ENCODE measurements at regions not wholly inside any gene's neighbourhood (a gene's known extent, or its start where the extent isn't known, plus 50 kb on each side); places are given as distances from the start of the nearest gene placed in this dataset.

GRCh38 chr21:16535626-16536025 lies 805.8 kb downstream of the USP25 start:
- Histone ChIP-seq H3K27me3 (no peaks in the 10 kb centered on the region), H3K4me3 (peak overlapping the region; percentile 45), H3K36me3 (no peaks in the 10 kb centered on the region), H3K4me1 (no peaks in the 10 kb centered on the region), H3K9me3 (no peaks in the 10 kb centered on the region), H3K27ac (peak overlapping the region; percentile 77)
- TF ChIP-seq, protein P1, sequence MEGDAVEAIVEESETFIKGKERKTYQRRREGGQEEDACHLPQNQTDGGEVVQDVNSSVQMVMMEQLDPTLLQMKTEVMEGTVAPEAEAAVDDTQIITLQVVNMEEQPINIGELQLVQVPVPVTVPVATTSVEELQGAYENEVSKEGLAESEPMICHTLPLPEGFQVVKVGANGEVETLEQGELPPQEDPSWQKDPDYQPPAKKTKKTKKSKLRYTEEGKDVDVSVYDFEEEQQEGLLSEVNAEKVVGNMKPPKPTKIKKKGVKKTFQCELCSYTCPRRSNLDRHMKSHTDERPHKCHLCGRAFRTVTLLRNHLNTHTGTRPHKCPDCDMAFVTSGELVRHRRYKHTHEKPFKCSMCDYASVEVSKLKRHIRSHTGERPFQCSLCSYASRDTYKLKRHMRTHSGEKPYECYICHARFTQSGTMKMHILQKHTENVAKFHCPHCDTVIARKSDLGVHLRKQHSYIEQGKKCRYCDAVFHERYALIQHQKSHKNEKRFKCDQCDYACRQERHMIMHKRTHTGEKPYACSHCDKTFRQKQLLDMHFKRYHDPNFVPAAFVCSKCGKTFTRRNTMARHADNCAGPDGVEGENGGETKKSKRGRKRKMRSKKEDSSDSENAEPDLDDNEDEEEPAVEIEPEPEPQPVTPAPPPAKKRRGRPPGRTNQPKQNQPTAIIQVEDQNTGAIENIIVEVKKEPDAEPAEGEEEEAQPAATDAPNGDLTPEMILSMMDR (IDR thresholded peaks at IDR 0.05): no peak
- no peak for ATAC-seq
- intact Hi-C loops (cut with DNase I): no loop called here
- no peak for DNase-seq

GRCh38 chr21:16536140-16536539 lies 806.4 kb downstream of the USP25 start:
- H3K27me3 ChIP-seq: no peaks in the 10 kb centered on the region
- DNase-seq (no peak), ATAC-seq (no peak)
- TF ChIP-seq, protein P1 (IDR thresholded peaks at IDR 0.05): no peak
- H3K4me1 ChIP-seq: no peaks in the 10 kb centered on the region
- H3K4me3 ChIP-seq: peak overlapping the region; percentile 45
- peak overlapping the region; percentile 77 for H3K27ac ChIP-seq
- H3K36me3 ChIP-seq: no peaks in the 10 kb centered on the region
- intact Hi-C loops (cut with DNase I): no loop called here
- no peaks in the 10 kb centered on the region for H3K9me3 ChIP-seq

- no peaks in the 10 kb centered on the region for H3K27me3 ChIP-seq
- DNase-seq (no peak), ATAC-seq (no peak)
- TF ChIP-seq, protein P1 (IDR thresholded peaks at IDR 0.05): no peak
- H3K4me3 ChIP-seq: peak overlapping the region; percentile 45
- H3K9me3 ChIP-seq: no peaks in the 10 kb centered on the region
- intact Hi-C loops (cut with DNase I): no loop called here
- H3K4me1 ChIP-seq: no peaks in the 10 kb centered on the region
- no peaks in the 10 kb centered on the region for H3K36me3 ChIP-seq
- peak overlapping the region; percentile 73 for H3K27ac ChIP-seq
Observed at GRCh38 chr21:16536643-16537434, 807.1 kb downstream of the USP25 start.

- peak overlapping the region; percentile 73 for H3K27ac ChIP-seq
- ATAC-seq: no peak
Observed at GRCh38 chr21:16537501-16537900, 807.7 kb downstream of the USP25 start.

DNA sequence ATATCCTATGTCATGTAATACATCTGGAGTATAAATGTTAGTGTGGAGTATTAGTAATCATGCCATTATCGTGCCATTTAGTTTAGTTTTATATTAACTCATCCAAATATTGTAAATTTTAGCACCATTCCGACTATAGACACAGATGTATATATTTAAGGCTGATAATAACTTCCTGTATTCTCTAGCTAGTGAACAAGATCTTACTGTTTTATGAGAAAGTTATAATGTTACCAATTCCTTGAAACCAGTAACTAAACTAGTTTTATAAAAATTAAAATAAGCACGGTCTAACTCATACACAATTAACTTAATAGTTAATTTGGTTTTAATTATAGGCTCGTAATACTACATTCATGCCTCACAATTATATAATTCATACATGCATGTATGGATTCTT lies 808.6 kb downstream of the USP25 start:
- ATAC-seq: no peak
- Histone ChIP-seq H3K36me3 (no peaks in the 10 kb centered on the region), H3K27me3 (no peaks in the 10 kb centered on the region), H3K4me3 (peak overlapping the region; percentile 45), H3K9me3 (no peaks in the 10 kb centered on the region), H3K27ac (no peak overlapping the region), H3K4me1 (no peaks in the 10 kb centered on the region)
- TF ChIP-seq, protein P1 (IDR thresholded peaks at IDR 0.05): no peak
- intact Hi-C loops (cut with DNase I): no loop called here
- DNase-seq: no peak

More at GRCh38 chr21:16537501-16537900, 807.7 kb downstream of the USP25 start:
- TF ChIP-seq, protein P1 (IDR thresholded peaks at IDR 0.05): no peak
- H3K36me3 ChIP-seq: no peaks in the 10 kb centered on the region
- H3K4me3 ChIP-seq: peak overlapping the region; percentile 45
- intact Hi-C loops (cut with DNase I): no loop called here
- no peaks in the 10 kb centered on the region for H3K4me1 ChIP-seq
- no peaks in the 10 kb centered on the region for H3K27me3 ChIP-seq
- H3K9me3 ChIP-seq: no peaks in the 10 kb centered on the region
- DNase-seq: no peak
